Panc1 (cell line): ENCODE measurements at regions not wholly inside any gene's neighbourhood (a gene's known extent, or its start where the extent isn't known, plus 50 kb on each side); places are given as distances from the start of the nearest gene placed in this dataset.

Experiments
- ATAC-seq: fragments of 200-7000 bp; cut with Tn5 transposase; 2 replicates; pipeline ENCODE4 v1.9.1; 2020; ENCODE audit warnings: mild to moderate bottlenecking, moderate library complexity
- BruUV-seq: library from RNA; stranded (reverse); fragments of 400-500 nt; replicated peaks from 2 replicates; lab custom pipeline; 2021; lab: Mats Ljungman, UMichigan
- CTCF ChIA-PET: fragments of 300-600 bp; sonication (Branson Sonifier 250); formaldehyde crosslinking; loops from one replicate; lab custom pipeline; 2022; ENCODE audit warnings: antibody characterized with exemption; lab: Charles Lee
- POLR2A ChIA-PET: fragments of 300-600 bp; sonication (Branson Sonifier 250); formaldehyde crosslinking; loops from one replicate; lab custom pipeline; 2022; ENCODE audit warnings: antibody characterized with exemption; lab: Charles Lee
- DNase-seq: peaks from one replicate; pipeline ENCODE4 v3.0.0-alpha.2; 2010; ENCODE audit warnings: low read depth, low spot score
- H3K27ac ChIP-seq: 2 replicates; pipeline ENCODE4 v1.5.1; 2011; ENCODE audit warnings: mild to moderate bottlenecking, low read length, inconsistent platforms
- H3K27me3 ChIP-seq: fragments of 200-500 bp; sonication (Bioruptor generic); 2 replicates; pipeline ENCODE4 v1.6.0; 2014; ENCODE audit warnings: low read length, inconsistent platforms; ENCODE audit not compliant: control insufficient read depth, insufficient read depth
- H3K36me3 ChIP-seq: fragments of 200-500 bp; sonication (Bioruptor generic); 2 replicates; pipeline ENCODE4 v1.5.1; 2014; ENCODE audit warnings: inconsistent platforms, mild to moderate bottlenecking, low read length, moderate library complexity; ENCODE audit not compliant: control insufficient read depth, insufficient read depth
- H3K4me1 ChIP-seq: 2 replicates; pipeline ENCODE4 v1.5.1; 2011; ENCODE audit warnings: inconsistent platforms, mild to moderate bottlenecking, low read length, moderate library complexity; ENCODE audit not compliant: control insufficient read depth, insufficient read depth
- H3K4me3 ChIP-seq, 2 experiments: 2 replicates each; pipeline ENCODE4 v1.5.1; 2011 to 2012; ENCODE audit warnings: low read depth in 2 of 2, low read length in 2 of 2, mild to moderate bottlenecking in 2 of 2, inconsistent platforms in 1 of 2, moderate library complexity in 1 of 2
- H3K9me3 ChIP-seq: fragments of 200-500 bp; sonication (Bioruptor generic); 2 replicates; pipeline ENCODE4 v1.5.1; 2014; ENCODE audit warnings: low read depth, mild to moderate bottlenecking, inconsistent platforms, low read length, moderate library complexity; ENCODE audit not compliant: control insufficient read depth, insufficient read depth
- CTCF ChIP-seq: fragments of 450-650 bp; IDR thresholded peaks from 2 replicates; pipeline ENCODE4 v1.5.1; 2017; ENCODE audit warnings: mild to moderate bottlenecking
- POLR2AphosphoS5 ChIP-seq: IDR thresholded peaks from 2 replicates; pipeline ENCODE4 v1.6.1; 2012; ENCODE audit warnings: mild to moderate bottlenecking, low read depth, low read length, moderate library complexity
- REST ChIP-seq, 2 experiments: IDR thresholded peaks; 2 replicates each; pipeline ENCODE4 v1.6.1; 2011 to 2012; ENCODE audit warnings: low read depth in 2 of 2, control low read depth in 1 of 2, low read length in 1 of 2, mild to moderate bottlenecking in 1 of 2, moderate library complexity in 1 of 2; ENCODE audit not compliant: insufficient read depth in 1 of 2
- SIN3A ChIP-seq: IDR thresholded peaks from 2 replicates; pipeline ENCODE4 v1.6.1; 2012; ENCODE audit warnings: low read depth, mild to moderate bottlenecking, low read length, moderate library complexity, borderline replicate concordance; ENCODE audit not compliant: insufficient read depth
- TCF7L2 ChIP-seq: IDR thresholded peaks from 2 replicates; pipeline ENCODE4 v1.6.1; 2011; ENCODE audit warnings: mild to moderate bottlenecking, low read depth, low read length, inconsistent platforms
- in situ Hi-C: cut with HindIII; loops from 2 replicates; pipeline ENCODE4 v1.10.0; 2016; ENCODE audit warnings: low sequenced_read_pairs, low pct_unique_long_range_greater_than_20kb
- intact Hi-C: fragments of 100-400 bp; cut with micrococcal nuclease; formaldehyde crosslinking; loops from one replicate; pipeline ENCODE4 v1.10.0; 2022; ENCODE audit not compliant: unreplicated experiment

- Histone ChIP-seq H3K27ac (no peak overlapping the region), H3K4me1 (no peaks in the 10 kb centered on the region), H3K9me3 (no peaks in the 10 kb centered on the region), H3K27me3 (no peaks in the 10 kb centered on the region), H3K36me3 (no peaks in the 10 kb centered on the region), H3K4me3 (no peak overlapping the region)
- ATAC-seq (no peak), DNase-seq (no peak)
- intact Hi-C loops = no loop called here
- ChIA-PET CTCF (no interaction called here), POLR2A (no interaction called here)
- BruUV-seq = no TSS peak
- TF ChIP-seq SIN3A = no peak
- TF ChIP-seq CTCF = no peak
- TF ChIP-seq TCF7L2 = no peak
- TF ChIP-seq REST (IDR thresholded peaks at IDR 0.05; ENCODE audit: insufficient read depth in 1 of 2, low read depth in 2 of 2, low read length in 1 of 2) = no peak
- no peak for TF ChIP-seq POLR2AphosphoS5
- in situ Hi-C loops = no loop called here
Measured at GRCh38 chr1:55690366-55690765, 475.2 kb upstream of the USP24 start.

DNA sequence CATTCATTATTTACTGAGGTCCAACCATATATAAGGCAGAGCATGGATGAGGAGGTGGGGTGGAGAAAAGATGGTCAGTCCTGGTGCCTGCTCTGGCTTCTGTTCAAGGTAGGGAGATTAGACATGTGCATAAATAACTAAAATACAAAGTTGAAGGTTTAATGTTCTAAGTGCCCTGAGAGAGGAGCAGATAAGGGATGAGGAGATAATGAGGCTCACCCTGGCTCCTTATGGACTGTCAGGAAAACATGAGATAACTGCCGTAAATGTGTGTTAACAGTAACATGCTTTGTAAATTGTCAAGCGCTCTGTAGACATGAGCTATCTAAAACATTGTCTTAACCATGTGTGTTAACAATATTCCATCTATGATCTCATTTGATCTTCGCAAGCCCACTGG lies 474.6 kb upstream of the USP24 start:
- no peak overlapping the region for H3K4me3 ChIP-seq
- ChIA-PET POLR2A (no interaction called here), CTCF (no interaction called here)
- H3K4me1 ChIP-seq = no peaks in the 10 kb centered on the region
- intact Hi-C loops = no loop called here
- no peak for TF ChIP-seq REST (IDR thresholded peaks at IDR 0.05; ENCODE audit: insufficient read depth in 1 of 2, low read depth in 2 of 2, low read length in 1 of 2)
- TF ChIP-seq CTCF = no peak
- no peak for TF ChIP-seq POLR2AphosphoS5
- no peak for TF ChIP-seq TCF7L2
- no peak for TF ChIP-seq SIN3A
- H3K27ac ChIP-seq = no peak overlapping the region
- no peaks in the 10 kb centered on the region for H3K27me3 ChIP-seq
- ATAC-seq = no peak
- no peaks in the 10 kb centered on the region for H3K36me3 ChIP-seq
- in situ Hi-C loops = no loop called here
- no TSS peak for BruUV-seq
- no peak for DNase-seq
- no peaks in the 10 kb centered on the region for H3K9me3 ChIP-seq
